Spleen (tissue), 11 donors: ENCODE measurements at regions not wholly inside any gene's neighbourhood (a gene's known extent, or its start where the extent isn't known, plus 50 kb on each side); places are given as distances from the start of the nearest gene placed in this dataset.

Experiments used
- DNase-seq: peaks from one replicate; pipeline ENCODE4 v3.0.0-alpha.2; 2020
- H3K27ac ChIP-seq, 8 donors: fragments of 200-600 bp; sonication (generic) in 7 of 8; 1 replicate in 4 of 8; 2 replicates in 4 of 8; pipeline versions ENCODE4 v1.5.0 to v1.8.0; 2016 to 2021; ENCODE audit warnings: inconsistent platforms in 4 of 8, mild to moderate bottlenecking in 4 of 8, moderate library complexity in 1 of 8
- H3K27me3 ChIP-seq, 7 donors: fragments of 200-600 bp; sonication (generic) in 6 of 7; replicated peaks in 1 of 7; 1 replicate in 4 of 7; 2 replicates in 3 of 7; pipeline versions ENCODE4 v1.5.0 to v1.8.0; 2016 to 2021; ENCODE audit warnings: inconsistent platforms in 3 of 7, mild to moderate bottlenecking in 1 of 7
- H3K36me3 ChIP-seq, 6 donors: fragments of 200-600 bp; sonication (generic) in 5 of 6; 1 replicate in 4 of 6; 2 replicates in 2 of 6; pipeline versions ENCODE4 v1.5.0 to v1.8.0; 2016 to 2021; ENCODE audit warnings: inconsistent platforms in 2 of 6
- H3K4me1 ChIP-seq, 6 donors: fragments of 200-600 bp; sonication (generic) in 5 of 6; 1 replicate in 3 of 6; 2 replicates in 3 of 6; pipeline versions ENCODE4 v1.5.0 to v1.8.0; 2016 to 2021; ENCODE audit warnings: inconsistent platforms in 3 of 6
- H3K4me3 ChIP-seq, 8 donors: fragments of 200-600 bp; sonication (generic) in 7 of 8; 1 replicate in 4 of 8; 2 replicates in 4 of 8; pipeline versions ENCODE4 v1.5.0 to v1.8.0; 2016 to 2021; ENCODE audit warnings: inconsistent platforms in 4 of 8, mild to moderate bottlenecking in 4 of 8, moderate library complexity in 2 of 8
- H3K9me3 ChIP-seq, 8 donors: fragments of 200-600 bp; sonication (generic) in 7 of 8; 1 replicate in 4 of 8; 2 replicates in 4 of 8; pipeline versions ENCODE4 v1.5.0 to v1.8.0; 2016 to 2021; ENCODE audit warnings: inconsistent platforms in 4 of 8
- POLR2A ChIP-seq, 3 donors: fragments of 450-650 bp; IDR thresholded peaks; one replicate each; pipeline ENCODE4 v1.5.1; 2017; ENCODE audit warnings: antibody characterized with exemption in 3 of 3, mild to moderate bottlenecking in 1 of 3
- POLR2AphosphoS5 ChIP-seq, 3 donors: sonication (generic); formaldehyde crosslinking; IDR thresholded peaks; one replicate each; pipeline ENCODE4 v1.5.1; 2017; ENCODE audit warnings: antibody characterized with exemption in 3 of 3
- WGBS, 5 donors: extraction: QIAGEN DNeasy Blood & Tissue Kit in 3 of 5; methylation state at CpG; one replicate each; pipeline versions ENCODE4 v1.1.5 to v1.1.7; 2013 to 2018; 5-methylcytosine and 5-hydroxymethylcytosine counted together
- intact Hi-C: fragments of 100-400 bp; cut with DNase I; formaldehyde crosslinking; loops from one replicate; pipeline ENCODE4 v1.15.0; 2023; ENCODE audit warnings: low total_unique reads
- TF ChIP-seq, protein P1 (sequence below), 11 experiments: fragments of 200-600 bp in 7 of 11; fragments of 450-650 bp in 4 of 11; sonication (generic) in 4 of 11; IDR thresholded peaks in 8 of 11; conservative IDR thresholded peaks in 3 of 11; 1 replicate in 7 of 11; 2 replicates in 4 of 11; pipeline versions ENCODE4 v1.4.0 to v1.8.0; 2016 to 2021; ENCODE audit warnings: antibody characterized with exemption in 11 of 11, inconsistent platforms in 4 of 11, mild to moderate bottlenecking in 1 of 11
- donor health status: healthy with polysubstance abuse.
- donor health status: DM: no; HTN: no; CAD: no; lungs with moderate emphysema.
- donor health status: DM: no; HTN: no; CAD: no.
- donor health status: Bipolar disorder and iron deficiency.
- donor health status: healthy.
- donor health status: DM: no; HTN: no; CAD: no.
- donor health status: DM: yes; HTN: yes; CAD: no.

DNA sequence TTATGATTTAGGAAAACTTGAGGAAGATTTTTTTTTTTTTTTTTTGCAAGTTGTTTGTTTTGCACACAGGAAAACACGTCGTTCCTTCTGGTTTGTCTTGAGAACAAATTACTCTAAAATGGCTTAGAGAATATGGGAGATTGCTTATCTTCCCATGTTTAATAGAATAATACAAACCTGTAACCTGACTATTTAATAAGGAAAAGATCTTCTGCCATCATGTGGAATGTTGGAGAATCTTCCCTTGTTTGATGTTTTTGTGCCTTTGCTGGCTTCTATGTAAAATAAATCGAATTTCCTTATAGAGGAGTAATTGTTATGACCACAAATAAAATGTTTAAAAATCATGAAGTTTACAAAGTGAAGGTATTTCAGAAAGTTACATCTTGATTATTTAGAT lies 818.8 kb downstream of the GATA3 start:
- intact Hi-C loops: no loop called here
- Histone ChIP-seq H3K36me3 (no peaks in the 10 kb centered on the region), H3K27ac (no peak overlapping the region), H3K27me3 (no peaks in the 10 kb centered on the region), H3K9me3 (no peaks in the 10 kb centered on the region), H3K4me3 (no peak overlapping the region), H3K4me1 (no peaks in the 10 kb centered on the region)
- TF ChIP-seq, protein P1, sequence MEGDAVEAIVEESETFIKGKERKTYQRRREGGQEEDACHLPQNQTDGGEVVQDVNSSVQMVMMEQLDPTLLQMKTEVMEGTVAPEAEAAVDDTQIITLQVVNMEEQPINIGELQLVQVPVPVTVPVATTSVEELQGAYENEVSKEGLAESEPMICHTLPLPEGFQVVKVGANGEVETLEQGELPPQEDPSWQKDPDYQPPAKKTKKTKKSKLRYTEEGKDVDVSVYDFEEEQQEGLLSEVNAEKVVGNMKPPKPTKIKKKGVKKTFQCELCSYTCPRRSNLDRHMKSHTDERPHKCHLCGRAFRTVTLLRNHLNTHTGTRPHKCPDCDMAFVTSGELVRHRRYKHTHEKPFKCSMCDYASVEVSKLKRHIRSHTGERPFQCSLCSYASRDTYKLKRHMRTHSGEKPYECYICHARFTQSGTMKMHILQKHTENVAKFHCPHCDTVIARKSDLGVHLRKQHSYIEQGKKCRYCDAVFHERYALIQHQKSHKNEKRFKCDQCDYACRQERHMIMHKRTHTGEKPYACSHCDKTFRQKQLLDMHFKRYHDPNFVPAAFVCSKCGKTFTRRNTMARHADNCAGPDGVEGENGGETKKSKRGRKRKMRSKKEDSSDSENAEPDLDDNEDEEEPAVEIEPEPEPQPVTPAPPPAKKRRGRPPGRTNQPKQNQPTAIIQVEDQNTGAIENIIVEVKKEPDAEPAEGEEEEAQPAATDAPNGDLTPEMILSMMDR (IDR thresholded peaks at IDR 0.05 in 8 of 11, conservative IDR thresholded peaks at IDR 0.05 in 3 of 11): no peak
- no peak for TF ChIP-seq POLR2AphosphoS5 (IDR thresholded peaks at IDR 0.05)
- no peak for TF ChIP-seq POLR2A (IDR thresholded peaks at IDR 0.05)
- WGBS, 5 donors: 41 to 65% (median 54%) methylated on average over 3 of the region's 3 CpGs
- no peak for DNase-seq

DNA sequence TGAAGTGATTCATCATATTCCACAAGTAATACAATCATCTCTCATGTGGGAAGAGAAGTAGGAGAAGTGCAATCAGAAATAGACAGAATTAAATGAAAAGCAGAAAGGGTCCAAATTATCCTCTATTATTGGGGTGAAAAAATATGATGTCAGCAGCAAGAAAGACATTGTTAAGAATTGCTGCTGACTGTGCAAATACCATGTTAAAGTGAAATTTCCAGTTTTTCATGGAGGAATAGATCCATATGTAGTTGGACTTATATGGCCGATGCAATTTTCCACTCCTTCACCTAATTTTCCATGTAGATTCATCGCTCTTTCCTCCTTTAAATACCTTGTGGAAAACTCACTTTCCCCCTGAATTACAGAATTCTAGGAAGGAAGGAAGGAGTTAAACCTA lies 819.8 kb downstream of the GATA3 start:
- intact Hi-C loops: no loop called here
- TF ChIP-seq POLR2A (IDR thresholded peaks at IDR 0.05) (no peak), POLR2AphosphoS5 (IDR thresholded peaks at IDR 0.05) (no peak)
- TF ChIP-seq, protein P1 (IDR thresholded peaks at IDR 0.05 in 8 of 11, conservative IDR thresholded peaks at IDR 0.05 in 3 of 11): no peak
- 91 to 97% (median 94%) methylated on average over 2 of the region's 2 CpGs for WGBS, 5 donors

DNA sequence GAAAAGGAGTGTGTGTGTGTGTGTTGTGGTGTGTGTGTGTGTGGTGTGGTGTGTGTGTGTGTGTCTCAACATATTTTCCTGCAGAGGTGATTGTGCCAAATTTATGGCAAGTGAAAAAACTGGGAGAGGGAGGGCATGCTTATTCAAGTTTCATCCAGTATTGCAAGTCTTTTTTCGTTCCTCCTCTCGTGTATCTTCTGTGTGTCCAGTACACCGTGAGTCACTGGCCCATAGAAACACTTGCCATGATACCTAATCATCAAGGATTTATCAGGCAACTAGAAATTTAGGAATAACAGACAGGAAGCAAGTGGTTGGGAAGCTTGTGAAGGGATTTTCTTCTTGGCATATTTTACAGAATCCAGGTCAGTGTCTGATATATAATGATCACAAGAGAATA lies 820.5 kb downstream of the GATA3 start:
- intact Hi-C loops: no loop called here
- Histone ChIP-seq H3K9me3 (no peaks in the 10 kb centered on the region), H3K36me3 (no peaks in the 10 kb centered on the region), H3K4me3 (no peak overlapping the region), H3K4me1 (no peaks in the 10 kb centered on the region), H3K27ac (no peak overlapping the region), H3K27me3 (no peaks in the 10 kb centered on the region)
- DNase-seq: no peak
- 77 to 90% (median 83%) methylated on average over 3 of the region's 3 CpGs for WGBS, 5 donors
- TF ChIP-seq POLR2A (IDR thresholded peaks at IDR 0.05): no peak
- TF ChIP-seq, protein P1 (IDR thresholded peaks at IDR 0.05 in 8 of 11, conservative IDR thresholded peaks at IDR 0.05 in 3 of 11): no peak
- TF ChIP-seq POLR2AphosphoS5 (IDR thresholded peaks at IDR 0.05): no peak

More for the DNA sequence above, 819.8 kb downstream of the GATA3 start:
- H3K36me3 ChIP-seq: no peaks in the 10 kb centered on the region
- no peak overlapping the region for H3K4me3 ChIP-seq
- DNase-seq: no peak
- H3K9me3 ChIP-seq: no peaks in the 10 kb centered on the region
- no peaks in the 10 kb centered on the region for H3K27me3 ChIP-seq
- no peak overlapping the region for H3K27ac ChIP-seq
- no peaks in the 10 kb centered on the region for H3K4me1 ChIP-seq

DNA sequence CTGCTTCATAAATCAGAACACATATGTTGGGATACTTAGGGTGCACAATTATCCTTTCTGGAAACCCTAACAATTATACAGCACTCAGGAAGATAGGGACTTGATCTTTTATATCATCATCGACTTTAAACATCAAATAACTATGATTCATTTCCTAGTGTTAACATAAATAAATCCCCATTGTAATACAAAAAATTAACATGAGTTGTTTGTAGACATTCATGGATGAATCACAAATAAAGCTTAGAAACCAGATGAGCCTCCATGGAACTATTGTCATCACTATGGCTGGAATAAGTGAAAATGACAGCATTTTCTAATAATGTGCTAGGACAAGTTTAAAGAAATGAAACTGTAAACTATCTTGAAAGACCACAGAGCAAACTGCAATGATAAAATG lies 821.7 kb downstream of the GATA3 start:
- TF ChIP-seq POLR2AphosphoS5 (IDR thresholded peaks at IDR 0.05) (no peak), POLR2A (IDR thresholded peaks at IDR 0.05) (no peak)
- TF ChIP-seq, protein P1 (IDR thresholded peaks at IDR 0.05 in 8 of 11, conservative IDR thresholded peaks at IDR 0.05 in 3 of 11): no peak
- H3K4me1 ChIP-seq: no peaks in the 10 kb centered on the region
- intact Hi-C loops: no loop called here
- 66 to 88% (median 68%) methylated on average over 1 of the region's 1 CpG for WGBS, 5 donors
- H3K4me3 ChIP-seq: no peak overlapping the region
- H3K27ac ChIP-seq: no peak overlapping the region
- DNase-seq: no peak
- no peaks in the 10 kb centered on the region for H3K9me3 ChIP-seq
- no peaks in the 10 kb centered on the region for H3K36me3 ChIP-seq
- H3K27me3 ChIP-seq: no peaks in the 10 kb centered on the region
